NCI-H2227 treated with DMSO at 0.1 percent for 48 hours (cell line): ENCODE measurements at regions not wholly inside any gene's neighbourhood (a gene's known extent, or its start where the extent isn't known, plus 50 kb on each side); places are given as distances from the start of the nearest gene placed in this dataset.

Source experiments
- DNase-seq: peaks from one replicate; lab custom pipeline; 2025; lab: John Stamatoyannopoulos, UW

DNA sequence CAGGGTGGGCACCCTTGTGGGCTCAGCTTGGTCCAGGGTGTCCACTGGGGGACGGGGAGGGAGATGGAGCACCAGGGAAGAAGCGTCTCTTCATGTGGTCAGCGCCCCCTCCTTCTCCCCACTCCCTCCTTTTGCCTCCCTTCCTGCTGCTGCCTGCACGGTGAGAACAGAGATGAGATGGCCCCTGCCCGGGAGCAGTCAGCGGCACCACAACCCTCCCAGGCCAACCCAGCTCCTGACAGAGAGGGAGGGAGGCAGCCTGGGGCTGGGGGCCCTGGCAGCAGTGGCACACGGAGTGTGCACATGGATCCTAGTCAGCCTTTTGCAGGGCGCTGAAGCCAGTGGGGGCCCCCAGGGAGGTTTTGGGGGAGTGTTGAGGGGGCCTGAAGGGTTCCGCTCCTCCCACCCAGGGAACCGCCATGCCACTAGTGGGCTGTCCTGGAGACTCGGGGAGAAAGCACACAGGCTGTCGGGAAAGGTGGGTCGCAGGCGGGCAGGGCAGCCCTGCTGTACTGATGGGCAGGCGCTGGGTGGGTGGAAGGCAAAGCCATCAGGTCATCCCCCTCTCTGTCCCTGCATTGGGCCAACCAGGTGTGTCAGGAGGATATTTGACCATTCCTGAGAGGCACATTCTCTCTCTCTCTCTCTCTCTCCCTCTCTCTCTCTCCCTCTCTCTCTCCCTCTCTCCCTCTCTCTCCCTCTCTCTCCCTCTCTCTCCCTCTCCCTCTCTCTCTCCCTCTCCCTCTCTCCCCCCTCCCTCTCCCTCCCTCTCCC is 94.3 kb upstream of the BHLHE23 start:
- no peak for DNase-seq

DNA sequence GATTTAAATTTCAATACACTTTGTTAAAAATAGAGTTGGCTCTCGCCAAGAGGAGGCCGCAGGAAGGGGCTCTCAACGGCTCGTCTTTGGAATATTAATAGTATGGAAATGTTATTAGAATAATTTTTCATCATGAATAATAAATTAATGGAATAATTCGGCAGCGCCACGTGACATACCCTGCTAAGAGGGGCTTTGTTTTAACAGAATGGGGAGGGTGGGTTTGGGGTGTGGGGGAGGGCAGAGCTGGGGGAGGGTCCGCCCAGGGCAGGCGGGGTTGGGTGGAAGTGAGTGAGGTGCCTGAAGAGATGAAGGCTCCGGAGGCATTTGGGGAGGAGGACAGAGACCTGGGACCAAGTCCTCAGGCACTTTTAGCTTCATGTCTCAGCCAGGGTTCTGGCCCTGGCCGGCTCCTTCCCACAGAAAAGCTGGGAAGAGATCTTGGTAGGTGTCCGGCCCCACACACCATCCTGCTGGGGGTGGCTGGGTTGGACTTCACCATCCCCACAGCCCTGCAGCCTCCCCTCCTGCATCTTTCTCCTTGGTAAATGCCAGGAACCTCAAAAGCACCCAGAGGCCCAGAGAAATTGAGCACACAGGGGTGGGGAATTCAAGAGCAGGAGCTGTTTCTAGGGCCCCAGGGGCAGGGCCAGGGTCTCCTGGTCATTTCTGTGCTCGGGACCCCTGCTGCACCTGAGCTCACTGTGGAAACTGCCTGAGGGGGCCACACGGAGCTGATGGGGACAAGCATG is 93.6 kb upstream of the BHLHE23 start:
- no peak for DNase-seq

DNA sequence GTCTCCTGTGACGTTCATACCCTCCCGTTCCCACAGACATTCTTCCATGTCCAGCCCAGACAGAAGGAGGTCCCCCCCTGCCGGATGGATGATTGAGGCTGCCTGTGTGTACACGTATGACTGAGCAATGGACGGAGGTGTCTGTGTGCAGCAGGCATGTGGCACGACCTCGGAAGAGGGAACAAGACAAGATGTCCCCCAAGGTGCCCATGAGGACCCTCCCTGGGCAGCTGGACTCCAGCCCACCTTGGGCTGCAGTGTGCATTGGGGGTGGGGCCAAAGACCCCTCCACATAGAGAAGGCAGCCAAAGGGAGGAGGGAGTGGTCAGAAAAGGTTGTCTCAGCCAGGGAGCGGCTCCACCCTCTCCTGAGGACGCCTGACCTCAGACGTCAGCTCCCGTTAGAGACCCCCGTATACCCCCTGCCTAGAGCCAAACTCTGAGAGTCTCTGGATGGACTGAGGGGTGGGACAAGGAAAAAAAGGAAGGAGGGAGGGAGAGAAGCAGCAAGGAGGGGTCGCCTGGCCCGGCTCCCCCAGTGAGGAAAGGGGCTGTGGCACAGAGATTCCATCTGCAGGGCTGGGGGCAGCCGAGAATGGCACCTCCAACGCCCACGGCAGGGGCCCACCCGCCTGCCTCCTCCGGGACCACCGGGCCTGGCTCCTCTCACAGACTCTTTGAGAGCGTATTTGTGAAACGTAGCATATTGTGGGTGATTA is 92.9 kb upstream of the BHLHE23 start:
- no peak for DNase-seq

DNA sequence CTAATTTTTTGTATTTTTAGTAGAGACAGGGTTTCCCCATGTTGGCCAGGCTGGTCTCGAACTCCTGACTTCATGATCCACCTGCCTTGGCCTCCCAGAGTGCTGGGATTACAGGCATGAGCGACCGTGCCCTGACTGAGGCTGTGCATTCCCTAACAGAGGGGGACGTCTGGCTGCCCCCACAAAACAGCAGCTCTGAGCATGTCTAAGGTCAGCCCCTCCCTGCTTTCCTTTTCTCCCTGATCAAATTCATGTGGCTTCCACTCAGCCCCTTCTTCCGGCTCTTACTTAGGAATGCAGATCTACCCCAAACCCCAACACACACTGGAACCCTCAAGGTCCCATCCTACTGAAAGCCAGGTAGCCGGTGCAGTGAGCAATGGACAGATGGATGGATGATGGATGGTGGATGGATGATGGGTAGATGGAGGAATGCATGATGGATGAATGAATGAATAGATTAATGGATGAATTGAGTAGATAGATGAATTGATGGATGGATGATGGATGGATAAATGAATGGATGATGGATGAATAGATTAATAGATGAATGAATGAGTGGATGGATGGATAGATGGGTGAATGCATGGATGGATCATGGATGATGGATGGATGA is 91.5 kb upstream of the BHLHE23 start:
- DNase-seq = no peak

DNA sequence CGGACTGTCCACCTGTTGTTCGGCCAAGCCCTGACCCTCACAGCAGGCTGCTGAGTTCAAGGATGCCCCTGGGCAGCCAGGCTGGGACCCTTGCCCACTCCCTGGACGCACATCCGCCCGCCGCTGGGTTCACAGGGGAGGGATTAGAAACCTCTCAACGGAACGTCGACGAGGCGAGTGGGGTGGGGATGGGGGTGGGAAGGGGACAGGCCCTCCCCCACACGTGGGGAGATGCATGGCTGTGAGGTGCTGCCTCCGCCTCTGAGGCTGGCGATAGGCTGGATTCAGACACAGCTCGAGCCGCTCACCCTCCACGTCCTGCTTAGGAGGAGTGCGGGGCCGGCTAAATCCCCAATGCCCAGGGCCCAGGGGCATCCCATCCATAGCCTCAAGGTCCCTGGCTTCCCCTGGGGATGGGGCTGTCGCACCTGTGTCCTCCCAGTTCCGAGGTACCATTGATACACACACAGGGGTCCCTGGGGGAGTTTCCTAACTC is 90.6 kb upstream of the BHLHE23 start:
- no peak for DNase-seq

DNA sequence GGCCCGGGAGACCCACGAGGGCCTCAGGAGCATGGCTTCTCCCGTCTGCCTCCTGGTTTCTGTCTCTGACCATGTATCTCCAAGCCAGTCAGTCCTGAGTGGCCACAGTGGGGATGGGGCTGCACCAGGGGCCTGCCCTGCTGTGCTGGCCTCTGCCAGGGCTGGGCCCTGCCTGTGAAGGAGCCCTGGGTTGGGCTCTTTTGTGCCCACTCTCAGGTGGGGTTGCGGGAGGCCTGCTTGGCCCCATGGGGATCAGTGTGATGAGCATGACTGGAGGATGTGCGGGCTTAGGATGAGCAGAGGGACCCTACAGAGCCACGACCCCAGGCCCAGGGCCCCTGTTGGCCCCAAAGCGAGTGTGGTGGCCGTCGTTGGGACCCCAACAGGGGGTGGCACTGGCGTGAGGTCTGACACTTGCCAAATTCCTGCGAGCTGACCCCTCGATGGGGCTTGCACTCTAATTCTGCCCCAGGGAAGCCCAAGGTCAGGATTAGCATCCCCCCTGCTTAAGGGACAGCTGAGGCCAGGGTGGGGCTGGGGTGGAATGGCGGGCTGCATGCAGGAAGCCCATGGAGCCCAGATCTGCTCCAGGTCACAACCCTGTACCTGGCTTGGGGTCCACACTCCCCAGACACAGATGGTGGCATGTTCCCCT is 90.0 kb upstream of the BHLHE23 start:
- no peak for DNase-seq

DNA sequence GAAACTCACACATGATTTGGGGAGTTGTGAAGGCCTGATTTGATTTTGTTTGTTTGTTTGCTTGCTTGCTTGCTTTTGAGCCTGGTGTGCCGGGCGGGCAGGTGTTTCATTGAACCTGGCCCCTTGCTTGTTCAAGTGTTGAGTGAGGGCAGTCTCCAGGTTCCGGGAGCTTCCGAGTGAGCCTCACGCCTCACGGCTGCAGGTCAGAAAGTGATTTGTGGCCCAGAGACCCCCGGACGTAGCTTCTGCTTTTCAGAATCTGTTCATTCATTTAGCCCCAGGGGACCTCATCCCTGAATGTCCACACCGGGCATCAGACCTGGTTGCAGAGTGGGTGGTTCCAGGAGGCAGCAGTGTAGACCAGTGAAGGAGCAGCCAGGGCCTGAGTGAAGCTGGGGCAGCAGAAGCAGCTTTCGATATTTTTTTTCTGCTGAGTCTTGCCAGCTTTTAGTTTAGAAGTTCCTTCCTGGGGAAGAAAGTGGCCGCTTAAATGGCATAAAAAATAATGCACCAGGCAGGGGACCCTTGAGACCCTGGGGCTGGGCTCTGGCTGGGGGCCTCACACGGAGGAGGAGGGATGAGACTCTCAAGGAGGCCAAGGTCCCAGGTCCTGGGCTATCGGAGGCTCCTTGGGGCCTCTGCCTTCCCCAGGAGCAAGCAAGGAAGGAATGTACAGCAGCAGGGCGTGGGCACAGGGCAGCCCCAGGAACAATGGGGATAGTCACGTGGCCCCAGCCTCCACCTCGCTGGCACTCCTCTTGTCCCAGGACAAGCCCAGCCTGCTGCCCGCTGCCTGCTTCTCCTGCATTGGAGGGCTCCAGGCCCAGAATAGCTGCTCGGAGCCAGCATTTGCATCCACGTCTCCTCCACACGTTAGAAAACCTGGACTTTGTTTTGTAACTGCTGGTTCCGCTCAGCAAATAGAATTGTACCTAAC is 89.2 kb upstream of the BHLHE23 start:
- DNase-seq = no peak

DNA sequence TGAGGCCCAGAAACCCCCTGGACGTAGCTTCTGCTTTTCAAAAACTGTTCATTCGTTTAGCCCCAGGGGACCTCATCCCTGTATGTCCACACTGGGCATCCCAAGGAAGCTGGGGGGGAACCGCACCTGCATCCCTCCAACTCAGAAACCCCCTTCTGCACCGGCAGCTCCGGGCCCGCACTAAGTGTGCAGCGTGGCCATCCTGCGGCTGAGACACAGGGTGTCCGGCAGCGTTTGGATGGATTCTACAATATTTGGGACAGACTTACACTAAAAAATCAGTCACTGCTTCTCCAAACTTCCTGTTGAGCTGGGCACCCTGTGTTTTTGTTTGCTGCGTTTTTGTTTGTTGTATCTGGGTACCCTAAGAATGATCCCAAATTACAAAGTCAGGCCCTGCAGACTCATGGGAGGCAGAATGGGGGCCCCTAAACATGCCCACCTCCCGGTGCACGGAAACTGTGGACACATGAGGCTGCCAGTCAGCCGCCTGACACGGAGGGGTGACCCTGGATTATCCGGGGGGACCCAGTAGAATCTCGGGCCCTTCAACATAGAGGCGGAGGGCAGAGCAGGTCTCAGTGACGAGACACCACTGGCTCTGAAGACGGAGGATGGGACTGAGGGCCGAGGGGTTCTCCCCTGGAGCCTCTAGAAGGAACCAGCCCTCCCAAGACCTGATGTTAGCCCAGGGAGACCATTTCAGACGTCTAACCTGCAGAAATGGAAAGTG is 88.2 kb upstream of the BHLHE23 start:
- DNase-seq = no peak

DNA sequence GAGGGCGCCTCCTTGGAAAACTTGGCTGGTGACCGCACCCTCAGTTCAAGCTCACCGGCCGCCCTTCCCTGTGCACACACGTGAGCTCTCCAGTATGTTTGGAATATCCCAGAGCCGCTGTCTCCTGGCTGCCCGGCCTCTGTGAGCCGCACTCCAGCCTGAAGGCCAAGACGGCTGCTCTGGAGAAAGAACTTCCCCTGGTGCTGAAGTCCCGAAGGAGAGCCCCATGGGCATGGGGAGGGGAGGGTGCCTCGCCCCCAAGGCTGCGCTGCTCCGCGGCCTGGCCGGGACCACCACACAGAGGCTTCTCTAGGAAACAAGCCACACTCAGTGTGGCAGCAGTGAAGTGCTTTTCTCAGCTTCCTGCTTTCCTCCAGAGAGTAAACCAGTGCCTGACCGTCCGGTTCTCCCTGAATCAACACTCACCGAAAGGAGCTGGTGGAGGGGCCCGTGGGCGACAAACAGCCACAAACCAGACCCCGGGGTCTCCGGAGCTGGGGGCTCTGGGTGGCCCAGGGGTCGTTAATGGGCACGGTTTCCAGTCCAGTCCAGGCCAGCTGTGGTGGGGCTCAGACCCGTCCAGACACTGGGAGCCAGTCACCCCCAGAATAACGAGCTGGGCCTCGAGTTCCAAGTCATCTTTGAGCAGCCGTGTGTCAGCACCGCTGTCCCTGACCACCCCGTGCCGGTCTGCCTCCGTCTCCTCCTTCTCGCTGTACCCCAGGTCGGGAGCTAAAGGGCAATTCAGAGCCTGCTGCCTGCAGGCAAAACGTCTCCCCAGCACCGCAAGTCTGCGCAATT is 87.4 kb upstream of the BHLHE23 start:
- no peak for DNase-seq

DNA sequence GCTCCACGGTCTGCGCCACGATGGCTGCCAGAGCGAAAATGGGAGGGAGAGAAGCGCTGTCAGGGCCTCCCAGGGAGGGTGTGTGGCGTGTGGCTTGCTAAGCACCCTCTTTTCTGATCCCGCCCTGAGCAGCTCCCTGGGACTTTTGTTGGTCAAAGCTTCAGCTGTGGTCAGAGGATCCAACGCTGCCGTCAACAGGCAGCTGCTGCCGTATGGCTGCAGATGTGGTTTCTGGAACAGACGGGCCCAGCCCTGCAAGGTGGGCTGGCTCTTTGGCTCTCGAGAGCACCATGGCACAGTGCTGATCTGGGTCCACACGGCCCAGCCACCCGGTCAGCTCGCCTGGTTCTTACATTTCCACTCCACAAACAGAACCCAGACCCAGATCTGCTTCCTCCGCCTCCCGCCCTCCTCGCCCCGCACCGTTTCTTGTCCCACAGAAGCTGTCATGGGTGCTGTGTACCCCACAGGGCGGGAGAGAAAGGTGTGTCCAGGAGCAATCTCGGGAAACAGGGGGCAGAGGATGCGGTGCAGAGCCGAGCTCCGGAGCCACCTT is 86.0 kb upstream of the BHLHE23 start:
- DNase-seq = no peak

DNA sequence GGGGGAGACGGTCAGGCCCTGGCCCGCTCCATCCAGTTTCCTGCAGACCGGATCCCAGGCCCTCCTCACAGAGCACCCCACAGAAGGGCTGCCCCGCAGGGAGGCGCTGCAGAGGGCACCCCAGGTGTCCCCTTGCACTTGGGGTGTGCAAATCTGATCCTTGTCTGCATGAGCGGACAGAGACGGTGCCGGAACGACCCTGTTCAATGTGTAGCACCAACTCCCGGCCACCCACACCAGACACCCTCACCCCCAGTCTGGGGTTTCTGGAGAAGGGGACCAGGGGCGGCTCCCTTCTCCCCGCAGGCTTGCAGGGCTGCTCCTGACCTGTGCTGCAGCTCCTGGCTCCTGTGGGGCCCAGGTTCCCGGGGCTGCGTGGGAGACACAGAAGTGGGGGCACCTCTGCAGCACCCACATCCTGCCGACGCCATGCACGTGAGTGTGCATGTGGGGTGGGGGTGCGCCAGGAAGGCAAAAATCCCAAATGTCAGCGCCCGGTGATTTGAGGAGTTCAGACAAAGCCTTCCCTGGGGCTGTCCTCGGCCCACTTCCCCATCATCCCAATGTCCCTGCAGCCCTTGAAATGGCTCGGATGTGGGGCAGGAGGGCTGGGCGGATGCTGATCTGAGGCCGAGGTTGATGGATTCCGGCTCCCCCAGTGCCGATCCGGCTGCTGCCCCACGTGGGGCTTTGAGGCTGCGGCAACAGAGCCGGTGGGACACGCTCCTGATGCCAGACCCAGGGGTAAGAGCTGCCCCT is 85.3 kb upstream of the BHLHE23 start:
- no peak for DNase-seq

DNA sequence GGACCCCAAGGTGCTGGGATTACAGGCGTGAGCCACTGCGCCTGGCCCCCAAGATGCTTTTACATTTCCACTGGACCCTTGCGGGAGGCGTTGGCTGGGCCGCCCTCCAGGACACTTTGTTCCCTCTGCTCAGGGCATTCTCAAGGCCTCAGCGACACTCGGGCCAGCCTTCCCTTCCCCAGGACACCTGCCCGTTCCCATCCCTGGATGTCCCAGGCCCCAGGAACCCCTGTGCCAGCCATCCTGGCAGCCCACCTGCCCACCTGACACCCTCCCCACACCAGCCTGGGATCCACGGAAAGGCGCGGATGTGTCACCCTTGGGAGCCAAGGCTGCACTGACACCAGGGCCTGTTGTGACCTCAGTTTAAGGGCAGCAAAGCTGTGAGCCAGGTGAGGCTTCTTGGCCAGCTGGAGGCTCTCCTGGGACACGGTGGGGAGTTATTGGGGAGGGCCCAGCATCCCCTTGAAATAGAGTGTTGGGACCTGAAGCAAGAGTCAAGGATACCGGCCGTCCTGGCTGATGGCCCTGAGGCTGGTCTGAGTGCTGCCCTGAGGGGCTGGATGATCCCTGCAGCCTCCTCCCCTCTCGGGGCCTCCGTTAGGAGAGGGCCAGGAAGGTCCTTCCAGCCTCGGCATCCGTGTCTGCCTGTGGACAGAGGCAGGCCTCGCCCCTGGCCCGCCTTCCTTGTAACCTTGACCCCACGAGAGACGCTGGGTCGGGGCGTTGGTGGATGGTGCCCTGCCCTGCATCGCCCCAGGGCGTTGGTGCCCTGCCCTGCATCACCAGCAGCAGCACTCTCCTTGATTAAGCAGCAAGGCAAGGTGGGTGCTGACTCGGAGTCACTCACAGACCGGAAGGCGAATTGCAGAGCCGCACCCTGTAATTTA is 84.2 kb upstream of the BHLHE23 start:
- no peak for DNase-seq

DNA sequence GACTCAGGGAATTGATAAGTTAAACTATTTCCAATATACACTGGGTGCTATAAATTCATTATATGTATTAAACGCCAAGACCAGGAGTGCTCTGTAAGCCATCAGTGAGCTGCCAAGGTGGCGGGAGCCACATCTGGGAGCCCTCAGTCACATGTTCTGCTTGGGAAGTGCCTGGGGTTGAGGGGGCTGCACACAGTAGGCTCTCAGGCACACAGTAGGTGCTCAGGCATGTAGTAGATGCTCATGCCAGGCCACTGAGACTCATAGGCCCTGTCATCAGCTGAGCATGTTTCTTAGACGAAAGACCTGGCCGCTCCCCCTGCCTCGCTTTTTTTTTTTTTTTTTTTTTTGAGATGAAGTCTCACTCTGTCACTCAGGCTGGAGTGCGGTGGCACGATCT is 83.3 kb upstream of the BHLHE23 start:
- no peak for DNase-seq

DNA sequence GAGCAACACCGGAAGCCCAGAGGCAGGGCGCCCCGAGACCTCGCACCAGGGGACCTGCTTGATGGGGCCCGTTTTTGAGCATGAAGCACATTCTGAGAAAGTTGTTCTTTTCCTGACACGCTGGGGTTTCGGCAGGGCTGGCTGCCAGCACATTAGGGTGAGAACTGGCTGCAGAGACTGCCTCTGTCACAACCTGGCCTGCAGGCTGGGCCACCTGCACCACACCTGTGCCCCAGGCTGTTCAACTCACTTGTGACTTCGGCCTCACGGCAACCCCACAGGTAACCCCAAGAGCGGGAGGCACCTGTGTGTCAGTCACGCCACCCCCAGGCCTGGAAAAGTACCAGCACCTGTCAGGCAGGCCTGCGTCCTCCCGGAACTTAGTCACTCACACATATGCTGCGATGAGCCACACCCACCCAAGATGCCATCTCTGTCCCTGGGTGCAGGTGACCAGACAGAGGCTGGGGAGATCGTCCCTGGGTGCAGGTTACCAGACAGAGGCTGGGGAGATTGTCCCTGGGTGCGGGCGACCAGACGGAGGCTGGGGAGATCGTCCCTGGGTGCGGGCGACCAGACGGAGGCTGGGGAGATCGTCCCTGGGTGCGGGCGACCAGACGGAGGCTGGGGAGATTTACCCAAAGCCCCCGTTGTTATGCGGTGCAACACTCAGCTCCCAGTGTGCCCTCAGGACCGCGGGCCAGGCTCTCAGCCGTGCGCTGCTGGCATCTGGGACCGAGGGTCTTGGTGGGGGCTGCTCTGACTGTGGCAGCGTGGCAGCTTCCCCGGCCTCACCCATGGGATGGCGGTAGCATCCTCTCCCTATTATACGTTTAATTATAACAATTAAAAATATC is 82.5 kb upstream of the BHLHE23 start:
- DNase-seq = no peak

DNA sequence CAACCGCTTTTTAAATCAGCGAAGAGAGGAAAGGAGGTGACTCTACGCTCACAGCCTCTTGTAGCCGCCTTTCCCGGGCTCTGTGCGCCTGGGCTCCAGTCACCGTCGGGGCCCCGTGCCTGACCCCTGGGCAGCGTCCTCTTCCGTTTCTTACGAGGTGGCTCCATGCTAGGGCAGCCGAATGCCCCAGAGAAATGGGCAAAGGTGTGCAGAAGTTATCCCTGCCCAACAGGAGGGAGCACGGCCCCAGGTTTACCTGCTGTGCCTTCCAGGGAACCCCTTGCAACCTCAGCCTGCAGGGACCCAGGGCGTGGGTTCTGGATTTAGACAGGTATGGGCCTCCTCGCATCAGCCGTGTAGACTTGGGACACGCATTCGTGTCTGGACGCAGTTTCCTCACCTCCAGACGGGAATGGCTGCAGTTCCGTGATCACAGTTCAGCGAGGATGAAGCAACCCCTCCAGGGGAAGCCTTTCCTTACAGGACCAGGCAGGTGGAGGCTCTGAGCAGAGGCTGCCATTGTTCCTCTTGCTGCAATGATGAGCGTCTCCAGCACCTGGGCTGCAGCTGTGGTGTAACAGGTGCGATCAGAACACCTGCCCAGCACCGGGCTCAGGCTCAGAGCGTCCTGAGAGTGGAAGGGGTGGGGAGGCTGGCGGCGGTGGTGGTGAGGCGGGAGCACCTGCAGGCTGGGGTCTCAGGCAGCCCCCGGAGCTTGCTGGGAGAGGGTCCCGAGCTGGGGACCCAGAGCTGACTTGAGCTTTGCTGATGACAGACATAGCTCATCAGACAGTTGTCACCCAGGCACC is 81.3 kb upstream of the BHLHE23 start:
- DNase-seq = no peak
